Gastrocnemius medialis (tissue), 4 donors: ENCODE measurements at regions not wholly inside any gene's neighbourhood (a gene's known extent, or its start where the extent isn't known, plus 50 kb on each side); places are given as distances from the start of the nearest gene placed in this dataset.
"Not testable (repeated sequence)": the region's sequence is repeated elsewhere in the genome, so short reads cannot be mapped to it uniquely, and the experiment has no call there.

Experiments
- ATAC-seq, 2 donors: fragments of 150-250 bp; one replicate each; pipeline ENCODE4 v1.9.1; 2016
- DNase-seq, 2 donors: peaks; one replicate each; pipeline ENCODE4 v3.0.0-alpha.2; 2019
- H3K27ac ChIP-seq, 4 donors: fragments of 200-600 bp; sonication (generic); 1 replicate in 1 of 4; 2 replicates in 3 of 4; pipeline ENCODE4 v1.5.1; 2016 to 2018; ENCODE audit warnings: mild to moderate bottlenecking in 2 of 4, moderate library complexity in 1 of 4
- H3K27me3 ChIP-seq, 3 donors: fragments of 200-600 bp; sonication (generic) in 2 of 3; 1 replicate in 1 of 3; 2 replicates in 2 of 3; pipeline versions ENCODE4 v1.5.1 to v1.6.0; 2016 to 2019; ENCODE audit warnings: mild to moderate bottlenecking in 1 of 3, moderate library complexity in 1 of 3
- H3K36me3 ChIP-seq, 2 donors: fragments of 200-600 bp; sonication (generic) in 1 of 2; one replicate each; pipeline ENCODE4 v1.5.1; 2017 to 2018
- H3K4me1 ChIP-seq, 2 donors: fragments of 200-600 bp; sonication (generic) in 1 of 2; one replicate each; pipeline ENCODE4 v1.5.1; 2016 to 2017; ENCODE audit warnings: mild to moderate bottlenecking in 2 of 2
- H3K4me3 ChIP-seq, 4 donors: fragments of 200-600 bp; sonication (generic) in 3 of 4; 1 replicate in 1 of 4; 2 replicates in 3 of 4; pipeline ENCODE4 v1.5.1; 2016 to 2019; ENCODE audit warnings: mild to moderate bottlenecking in 2 of 4
- H3K9me3 ChIP-seq, 3 donors: fragments of 200-600 bp; sonication (generic) in 2 of 3; 1 replicate in 1 of 3; 2 replicates in 2 of 3; pipeline ENCODE4 v1.5.1; 2016 to 2019
- CTCF ChIP-seq, 5 experiments: fragments of 450-650 bp in 3 of 5; fragments of 200-600 bp in 2 of 5; sonication (generic) in 2 of 5; IDR thresholded peaks in 4 of 5; conservative IDR thresholded peaks in 1 of 5; 1 replicate in 4 of 5; 2 replicates in 1 of 5; pipeline ENCODE4 v1.5.1; 2016 to 2019; ENCODE audit warnings: antibody characterized with exemption in 5 of 5, mild to moderate bottlenecking in 3 of 5, moderate library complexity in 3 of 5
- POLR2A ChIP-seq, 2 donors: fragments of 450-650 bp; IDR thresholded peaks; one replicate each; pipeline ENCODE4 v1.6.1; 2017; ENCODE audit warnings: antibody characterized with exemption in 2 of 2, mild to moderate bottlenecking in 2 of 2, moderate library complexity in 2 of 2
- in situ Hi-C, 4 donors: fragments of 200-750 bp; cut with MboI; loops; one replicate each; pipeline versions ENCODE4 v1.15.0 to v1.8.0; 2017; ENCODE audit warnings: low sequenced_read_pairs in 4 of 4
- intact Hi-C: fragments of 100-400 bp; cut with DNase I; formaldehyde crosslinking; loops from one replicate; pipeline ENCODE4 v1.15.1; 2023; ENCODE audit warnings: low total_unique reads

GRCh38 chr3:95815828-95816227 is 998.6 kb upstream of the EPHA6 start:
- Histone ChIP-seq H3K27me3 (no peaks in the 10 kb centered on the region), H3K27ac (no peak overlapping the region), H3K4me3 (no peak overlapping the region), H3K36me3 (no peaks in the 10 kb centered on the region), H3K4me1 (no peaks in the 10 kb centered on the region), H3K9me3 (no peaks in the 10 kb centered on the region)
- in situ Hi-C loops (no loop called here), intact Hi-C loops (no loop called here)
- DNase-seq (no peak), ATAC-seq (no peak)
- no peak for TF ChIP-seq CTCF (IDR thresholded peaks at IDR 0.05 in 4 of 5, conservative IDR thresholded peaks at IDR 0.05 in 1 of 5)
- TF ChIP-seq POLR2A (IDR thresholded peaks at IDR 0.05): no peak

DNA sequence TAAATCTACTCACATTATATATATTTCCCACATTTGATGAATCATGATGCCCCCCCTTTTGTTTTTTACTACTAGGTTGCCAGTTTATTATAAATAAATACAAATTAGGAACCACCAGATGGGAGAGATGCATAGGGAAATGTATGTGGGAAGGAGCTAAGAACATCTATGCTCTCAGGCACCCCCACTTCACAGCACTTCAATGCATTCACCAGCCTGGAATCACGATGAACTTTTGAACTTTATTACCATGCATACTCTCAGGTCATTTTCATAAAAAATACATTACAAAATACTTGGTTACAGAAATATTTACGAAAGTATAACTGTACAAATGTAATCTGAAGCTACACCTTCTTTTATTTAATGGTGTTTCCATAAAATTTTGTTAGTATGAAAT is 988.0 kb upstream of the EPHA6 start:
- DNase-seq (no peak), ATAC-seq (no peak)
- Histone ChIP-seq H3K36me3 (no peaks in the 10 kb centered on the region), H3K27ac (no peak overlapping the region), H3K4me3 (no peak overlapping the region), H3K27me3 (no peaks in the 10 kb centered on the region), H3K4me1 (no peaks in the 10 kb centered on the region), H3K9me3 (no peaks in the 10 kb centered on the region)
- TF ChIP-seq CTCF (IDR thresholded peaks at IDR 0.05 in 4 of 5, conservative IDR thresholded peaks at IDR 0.05 in 1 of 5) (no peak), POLR2A (IDR thresholded peaks at IDR 0.05) (no peak)
- in situ Hi-C loops: no loop called here
- intact Hi-C loops: no loop called here

- no peak for ATAC-seq
- no peak for DNase-seq
- no peaks in the 10 kb centered on the region for H3K36me3 ChIP-seq
- H3K4me1 ChIP-seq: no peaks in the 10 kb centered on the region
- H3K27ac ChIP-seq: no peak overlapping the region
- H3K4me3 ChIP-seq: no peak overlapping the region
- no peaks in the 10 kb centered on the region for H3K27me3 ChIP-seq
- intact Hi-C loops: no loop called here
- H3K9me3 ChIP-seq: no peaks in the 10 kb centered on the region
- in situ Hi-C loops: no loop called here
- TF ChIP-seq POLR2A (IDR thresholded peaks at IDR 0.05) (no peak), CTCF (IDR thresholded peaks at IDR 0.05 in 4 of 5, conservative IDR thresholded peaks at IDR 0.05 in 1 of 5) (no peak)
Measured at GRCh38 chr3:95832146-95832545, 982.2 kb upstream of the EPHA6 start.

DNA sequence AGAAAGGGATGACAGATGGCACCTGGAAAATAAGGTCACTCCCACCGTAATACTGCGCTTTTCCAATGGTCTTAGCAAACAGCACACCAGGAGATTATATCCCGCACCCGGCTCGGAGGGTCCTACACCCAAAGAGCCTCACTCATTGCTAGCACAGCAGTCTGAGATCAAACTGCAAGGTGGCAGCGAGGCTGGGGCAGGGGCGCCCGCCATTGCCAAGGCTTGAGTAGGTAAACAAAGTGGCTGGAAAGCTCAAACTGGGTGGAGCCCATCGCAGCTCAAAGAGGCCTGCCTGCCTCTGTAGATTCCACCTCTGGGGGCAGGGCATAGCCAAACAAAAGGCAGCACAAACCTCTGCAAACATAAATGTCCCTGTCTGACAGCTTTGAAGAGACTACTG is 953.8 kb upstream of the EPHA6 start:
- in situ Hi-C loops: not testable (repeated sequence)

GRCh38 chr3:95883801-95884200 is 930.6 kb upstream of the EPHA6 start:
- ATAC-seq (no peak), DNase-seq (no peak)
- no peaks in the 10 kb centered on the region for H3K27me3 ChIP-seq
- no peaks in the 10 kb centered on the region for H3K4me1 ChIP-seq
- no peak overlapping the region for H3K27ac ChIP-seq
- in situ Hi-C loops (no loop called here), intact Hi-C loops (no loop called here)
- TF ChIP-seq CTCF (IDR thresholded peaks at IDR 0.05 in 4 of 5, conservative IDR thresholded peaks at IDR 0.05 in 1 of 5) (no peak), POLR2A (IDR thresholded peaks at IDR 0.05) (no peak)
- H3K36me3 ChIP-seq: no peaks in the 10 kb centered on the region
- H3K4me3 ChIP-seq: no peak overlapping the region
- no peaks in the 10 kb centered on the region for H3K9me3 ChIP-seq

More for the DNA sequence above, 953.8 kb upstream of the EPHA6 start:
- H3K36me3 ChIP-seq, DNase-seq, H3K4me1 ChIP-seq, H3K9me3 ChIP-seq, ATAC-seq, intact Hi-C loops, H3K27ac ChIP-seq, H3K4me3 ChIP-seq, H3K27me3 ChIP-seq: not testable (repeated sequence)
